WTC11 (cell line): ENCODE measurements at regions not wholly inside any gene's neighbourhood (a gene's known extent, or its start where the extent isn't known, plus 50 kb on each side); places are given as distances from the start of the nearest gene placed in this dataset.

Experiments
- ATAC-seq: fragments of 200-7000 bp; cut with Tn5 transposase; 2 replicates; pipeline ENCODE4 v1.10.0; 2021; ENCODE audit warnings: mild to moderate bottlenecking, moderate library complexity
- CTCF ChIA-PET: fragments of 300-600 bp; sonication (Branson Sonifier 250); formaldehyde crosslinking; loops from one replicate; lab custom pipeline; 2021; ENCODE audit warnings: antibody characterized with exemption; lab: Charles Lee
- POLR2A ChIA-PET: fragments of 350-600 bp; sonication (Branson Sonifier 250); formaldehyde crosslinking; loops from one replicate; lab custom pipeline; 2021; ENCODE audit warnings: antibody characterized with exemption; lab: Charles Lee
- DNase-seq: peaks from one replicate; pipeline ENCODE4 v3.0.0; 2021; ENCODE audit warnings: low spot score
- H3K27ac Mint-ChIP-seq: 2 replicates; pipeline ENCODE4 v1.8.0; 2021; ENCODE audit warnings: mixed read lengths
- H3K27me3 Mint-ChIP-seq: 2 replicates; pipeline ENCODE4 v1.8.0; 2021; ENCODE audit warnings: low read depth, mild to moderate bottlenecking, moderate library complexity, mixed read lengths
- H3K36me3 Mint-ChIP-seq: 2 replicates; pipeline ENCODE4 v1.8.0; 2021; ENCODE audit warnings: mixed read lengths
- H3K4me1 Mint-ChIP-seq: 2 replicates; pipeline ENCODE4 v1.8.0; 2022; ENCODE audit warnings: mixed read lengths
- H3K4me3 Mint-ChIP-seq: 2 replicates; pipeline ENCODE4 v1.8.0; 2021; ENCODE audit warnings: mild to moderate bottlenecking, moderate library complexity, mixed read lengths
- H3K9me3 Mint-ChIP-seq: 2 replicates; pipeline ENCODE4 v1.8.0; 2021; ENCODE audit warnings: mixed read lengths
- AR ChIP-seq: fragments of 250-450 bp; sonication (Bioruptor Pico); IDR thresholded peaks from 2 replicates; pipeline ENCODE4 v1.9.0; 2021; ENCODE audit warnings: mild to moderate bottlenecking
- ATF1 ChIP-seq: sonication (generic); formaldehyde crosslinking; IDR thresholded peaks from 2 replicates; pipeline ENCODE4 v1.8.1; 2023; ENCODE audit warnings: mild to moderate bottlenecking, moderate library complexity, missing genetic modification reagents
- ATF2 ChIP-seq: sonication (generic); formaldehyde crosslinking; IDR thresholded peaks from 2 replicates; pipeline ENCODE4 v1.8.1; 2022; ENCODE audit warnings: low read depth, missing genetic modification reagents, borderline replicate concordance
- ATF3 ChIP-seq: sonication (generic); formaldehyde crosslinking; conservative IDR thresholded peaks from 2 replicates; pipeline ENCODE4 v1.8.1; 2022; ENCODE audit warnings: mild to moderate bottlenecking, missing genetic modification reagents
- ETV6 ChIP-seq: sonication (generic); formaldehyde crosslinking; IDR thresholded peaks from 2 replicates; pipeline ENCODE4 v1.8.1; 2022; ENCODE audit warnings: mild to moderate bottlenecking, missing genetic modification reagents
- FOXP1 ChIP-seq: sonication (generic); formaldehyde crosslinking; IDR thresholded peaks from 2 replicates; pipeline ENCODE4 v1.8.0; 2022; ENCODE audit warnings: missing genetic modification reagents, mild to moderate bottlenecking, moderate library complexity, borderline replicate concordance
- HMGXB4 ChIP-seq: sonication (generic); formaldehyde crosslinking; IDR thresholded peaks from 2 replicates; pipeline ENCODE4 v1.8.1; 2023; ENCODE audit warnings: mild to moderate bottlenecking, moderate library complexity, missing genetic modification reagents
- IRF2 ChIP-seq: sonication (generic); formaldehyde crosslinking; IDR thresholded peaks from 2 replicates; pipeline ENCODE4 v1.8.0; 2022; ENCODE audit warnings: low read depth, missing genetic modification reagents, borderline replicate concordance
- JAZF1 ChIP-seq: fragments of 250-450 bp; sonication (Bioruptor Pico); IDR thresholded peaks from 2 replicates; pipeline ENCODE4 v1.9.0; 2021; ENCODE audit warnings: moderate library complexity, mild to moderate bottlenecking, inconsistent platforms
- MLX ChIP-seq: sonication (generic); formaldehyde crosslinking; IDR thresholded peaks from 2 replicates; pipeline ENCODE4 v1.8.1; 2023; ENCODE audit warnings: mild to moderate bottlenecking, missing genetic modification reagents, moderate library complexity
- NFE2L1 ChIP-seq: sonication (generic); formaldehyde crosslinking; IDR thresholded peaks from 2 replicates; pipeline ENCODE4 v1.8.1; 2023; ENCODE audit warnings: missing genetic modification reagents
- NFYB ChIP-seq: sonication (generic); formaldehyde crosslinking; conservative IDR thresholded peaks from 2 replicates; pipeline ENCODE4 v1.8.0; 2022; ENCODE audit warnings: low read depth, missing genetic modification reagents
- PRRX2 ChIP-seq: fragments of 250-450 bp; sonication (Bioruptor Pico); IDR thresholded peaks from 2 replicates; pipeline ENCODE4 v1.8.0; 2021; ENCODE audit warnings: mild to moderate bottlenecking
- RELA ChIP-seq: sonication (generic); formaldehyde crosslinking; IDR thresholded peaks from 2 replicates; pipeline ENCODE4 v1.8.1; 2022; ENCODE audit warnings: missing genetic modification reagents, mild to moderate bottlenecking, borderline replicate concordance
- RORB ChIP-seq: fragments of 250-450 bp; sonication (Bioruptor Pico); IDR thresholded peaks from 2 replicates; pipeline ENCODE4 v1.9.0; 2021; ENCODE audit warnings: mild to moderate bottlenecking
- SMAD3 ChIP-seq: sonication (generic); formaldehyde crosslinking; IDR thresholded peaks from 2 replicates; pipeline ENCODE4 v1.8.0; 2022; ENCODE audit warnings: missing genetic modification reagents, mild to moderate bottlenecking, borderline replicate concordance
- SMAD4 ChIP-seq: sonication (generic); formaldehyde crosslinking; IDR thresholded peaks from 2 replicates; pipeline ENCODE4 v1.8.0; 2022; ENCODE audit warnings: mild to moderate bottlenecking, missing genetic modification reagents
- USF2 ChIP-seq: sonication (generic); formaldehyde crosslinking; IDR thresholded peaks from 2 replicates; pipeline ENCODE4 v1.8.1; 2023; ENCODE audit warnings: mild to moderate bottlenecking, missing genetic modification reagents, moderate library complexity
- ZBTB43 ChIP-seq: sonication (generic); formaldehyde crosslinking; IDR thresholded peaks from 2 replicates; pipeline ENCODE4 v1.8.1; 2023; ENCODE audit warnings: mild to moderate bottlenecking, missing genetic modification reagents
- ZNF138 ChIP-seq: sonication (generic); formaldehyde crosslinking; conservative IDR thresholded peaks from 2 replicates; pipeline ENCODE4 v1.8.1; 2022; ENCODE audit warnings: mild to moderate bottlenecking, moderate library complexity, missing genetic modification reagents
- ZNF416 ChIP-seq: fragments of 250-450 bp; sonication (Bioruptor Pico); IDR thresholded peaks from 2 replicates; pipeline ENCODE4 v1.9.0; 2021; ENCODE audit warnings: mild to moderate bottlenecking, inconsistent platforms
- ZNF423 ChIP-seq: fragments of 250-450 bp; sonication (Bioruptor Pico); IDR thresholded peaks from 2 replicates; pipeline ENCODE4 v2.1.2; 2022; ENCODE audit warnings: mild to moderate bottlenecking, moderate library complexity

- ATAC-seq (no peak), DNase-seq (no peak)
- no peak for TF ChIP-seq ATF1 (CRISPR knock-in tag)
- TF ChIP-seq RORB (CRISPR knock-in tag) = no peak
- TF ChIP-seq SMAD3 (CRISPR knock-in tag) = no peak
- TF ChIP-seq ZNF416 (CRISPR knock-in tag) = no peak
- TF ChIP-seq NFE2L1 = no peak
- TF ChIP-seq JAZF1 = no peak
- TF ChIP-seq MLX (CRISPR knock-in tag) = no peak
- no peak for TF ChIP-seq USF2 (CRISPR knock-in tag)
- no peak for TF ChIP-seq AR (CRISPR knock-in tag)
- no peak for TF ChIP-seq SMAD4
- no peak for TF ChIP-seq ZBTB43 (CRISPR knock-in tag)
- TF ChIP-seq NFYB (CRISPR knock-in tag) = no peak
- Mint-ChIP-seq H3K9me3 (peaks cover 4% of the 10 kb centered on the region; the same call in 1 of the 2 replicates), H3K27ac (no peak overlapping the region), H3K27me3 (no peaks in the 10 kb centered on the region), H3K36me3 (no peaks in the 10 kb centered on the region), H3K4me1 (peaks cover 12% of the 10 kb centered on the region), H3K4me3 (no peak overlapping the region)
- ChIA-PET POLR2A (no interaction called here), CTCF (interaction anchor here (0.6 kb wide), 1 partner anchor 293 kb away, joined by 4 read pairs; no protein-coding TSS in a partner anchor)
These were observed 172.7 kb upstream of the KBTBD8 start for GRCh38 chr3:66825375-66825774.

GRCh38 chr3:66827726-66828125 lies 170.4 kb upstream of the KBTBD8 start:
- no peaks in the 10 kb centered on the region for H3K36me3 Mint-ChIP-seq
- no peak overlapping the region for H3K27ac Mint-ChIP-seq
- CTCF ChIA-PET = interaction anchor here (0.6 to 2.2 kb wide), 2 partner anchors 25 to 235 kb away, joined by 4 to 6 read pairs; no protein-coding TSS in a partner anchor
- DNase-seq (no peak), ATAC-seq (no peak)
- H3K27me3 Mint-ChIP-seq = no peaks in the 10 kb centered on the region
- no peaks in the 10 kb centered on the region; the same call in 1 of the 2 replicates for H3K4me1 Mint-ChIP-seq
- no peak overlapping the region for H3K4me3 Mint-ChIP-seq
- POLR2A ChIA-PET = interaction anchor here (0.6 kb wide), 1 partner anchor 8 kb away, joined by 4 read pairs; no protein-coding TSS in a partner anchor
- H3K9me3 Mint-ChIP-seq = peaks cover 17% of the 10 kb centered on the region
- TF ChIP-seq RELA (CRISPR knock-in tag) (no peak), ATF1 (CRISPR knock-in tag) (no peak), ATF2 (CRISPR knock-in tag) (no peak), AR (CRISPR knock-in tag) (no peak), ATF3 (CRISPR knock-in tag) (no peak), HMGXB4 (CRISPR knock-in tag) (no peak), IRF2 (CRISPR knock-in tag) (no peak), ETV6 (CRISPR knock-in tag) (no peak), FOXP1 (CRISPR knock-in tag) (no peak), NFE2L1 (no peak), PRRX2 (no peak), JAZF1 (no peak), ZNF138 (CRISPR knock-in tag) (no peak), ZNF423 (no peak)
